HuH-7.5 (cell line): ENCODE measurements at regions not wholly inside any gene's neighbourhood (a gene's known extent, or its start where the extent isn't known, plus 50 kb on each side); places are given as distances from the start of the nearest gene placed in this dataset.
"Not testable (repeated sequence)": the region's sequence is repeated elsewhere in the genome, so short reads cannot be mapped to it uniquely, and the experiment has no call there.

ENCODE experiments used
- DNase-seq: peaks from one replicate; pipeline ENCODE4 v3.0.0; 2011; ENCODE audit warnings: low spot score

GRCh38 chr5:83802686-83803085, 82.0 kb upstream of the HAPLN1 start:
- DNase-seq = no peak

GRCh38 chr5:83800201-83800600, 79.5 kb upstream of the HAPLN1 start:
- DNase-seq = no peak

GRCh38 chr5:83799020-83799419, 78.4 kb upstream of the HAPLN1 start:
- not testable (repeated sequence) for DNase-seq

- DNase-seq = no peak
Observed at GRCh38 chr5:83789371-83789770, 68.7 kb upstream of the HAPLN1 start.

GRCh38 chr5:83787631-83788030, 67.0 kb upstream of the HAPLN1 start:
- no peak for DNase-seq

GRCh38 chr5:83785176-83785668, 64.6 kb upstream of the HAPLN1 start:
- DNase-seq = no peak

- no peak for DNase-seq
Observed at GRCh38 chr5:83780699-83781350, 60.2 kb upstream of the HAPLN1 start.

- no peak for DNase-seq
Observed at GRCh38 chr5:83777856-83778255, 57.2 kb upstream of the HAPLN1 start.

- DNase-seq = no peak
Observed at GRCh38 chr5:83776437-83777031, 55.9 kb upstream of the HAPLN1 start.
